ENCODE measurements at regions not wholly inside any gene's neighbourhood (a gene's known extent, or its start where the extent isn't known, plus 50 kb on each side); places are given as distances from the start of the nearest gene placed in this dataset.
"Not testable (repeated sequence)": the region's sequence is repeated elsewhere in the genome, so short reads cannot be mapped to it uniquely, and the experiment has no call there.

DNA sequence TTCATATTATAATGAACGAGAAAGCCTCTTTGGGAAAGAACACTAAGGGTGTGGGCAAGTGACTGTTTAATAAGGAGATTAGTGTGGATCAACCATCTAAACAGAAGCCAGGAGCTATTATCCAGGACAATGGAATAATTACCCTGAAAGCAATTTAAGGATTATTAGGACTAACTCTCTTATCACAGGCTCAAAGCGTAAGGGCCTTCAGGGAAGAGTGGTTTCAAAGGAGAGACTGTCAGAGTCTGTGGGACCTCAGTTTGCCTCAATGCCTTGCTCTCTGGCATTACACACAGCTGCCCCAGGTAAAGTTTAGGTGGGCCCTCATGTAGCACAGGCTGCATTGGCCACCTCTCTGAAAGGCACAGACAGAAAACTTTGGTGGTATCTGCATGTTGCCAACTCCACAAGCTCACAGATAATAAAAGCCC is 717.2 kb upstream of the ADGRL3 start:
- H3K4me3 ChIP-seq, result no peak overlapping the region
- no peaks in the 10 kb centered on the region for H3K27me3 ChIP-seq
- DNase-seq (ENCODE audit: low spot score in 2 of 2), result no peak
- no peak overlapping the region for H3K27ac ChIP-seq
- no peaks in the 10 kb centered on the region for H3K4me1 ChIP-seq
- WGBS, result 44% methylated on average over 2 of the region's 2 CpGs
- TF ChIP-seq, protein P1, sequence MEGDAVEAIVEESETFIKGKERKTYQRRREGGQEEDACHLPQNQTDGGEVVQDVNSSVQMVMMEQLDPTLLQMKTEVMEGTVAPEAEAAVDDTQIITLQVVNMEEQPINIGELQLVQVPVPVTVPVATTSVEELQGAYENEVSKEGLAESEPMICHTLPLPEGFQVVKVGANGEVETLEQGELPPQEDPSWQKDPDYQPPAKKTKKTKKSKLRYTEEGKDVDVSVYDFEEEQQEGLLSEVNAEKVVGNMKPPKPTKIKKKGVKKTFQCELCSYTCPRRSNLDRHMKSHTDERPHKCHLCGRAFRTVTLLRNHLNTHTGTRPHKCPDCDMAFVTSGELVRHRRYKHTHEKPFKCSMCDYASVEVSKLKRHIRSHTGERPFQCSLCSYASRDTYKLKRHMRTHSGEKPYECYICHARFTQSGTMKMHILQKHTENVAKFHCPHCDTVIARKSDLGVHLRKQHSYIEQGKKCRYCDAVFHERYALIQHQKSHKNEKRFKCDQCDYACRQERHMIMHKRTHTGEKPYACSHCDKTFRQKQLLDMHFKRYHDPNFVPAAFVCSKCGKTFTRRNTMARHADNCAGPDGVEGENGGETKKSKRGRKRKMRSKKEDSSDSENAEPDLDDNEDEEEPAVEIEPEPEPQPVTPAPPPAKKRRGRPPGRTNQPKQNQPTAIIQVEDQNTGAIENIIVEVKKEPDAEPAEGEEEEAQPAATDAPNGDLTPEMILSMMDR (IDR thresholded peaks at IDR 0.05), result no peak
- no peak for TF ChIP-seq POLR2AphosphoS5 (IDR thresholded peaks at IDR 0.05)
- TF ChIP-seq EP300 (IDR thresholded peaks at IDR 0.05), result no peak
- TF ChIP-seq POLR2A (IDR thresholded peaks at IDR 0.05), result no peak
- H3K36me3 ChIP-seq, result no peaks in the 10 kb centered on the region
- no peaks in the 10 kb centered on the region for H3K9me3 ChIP-seq

DNA sequence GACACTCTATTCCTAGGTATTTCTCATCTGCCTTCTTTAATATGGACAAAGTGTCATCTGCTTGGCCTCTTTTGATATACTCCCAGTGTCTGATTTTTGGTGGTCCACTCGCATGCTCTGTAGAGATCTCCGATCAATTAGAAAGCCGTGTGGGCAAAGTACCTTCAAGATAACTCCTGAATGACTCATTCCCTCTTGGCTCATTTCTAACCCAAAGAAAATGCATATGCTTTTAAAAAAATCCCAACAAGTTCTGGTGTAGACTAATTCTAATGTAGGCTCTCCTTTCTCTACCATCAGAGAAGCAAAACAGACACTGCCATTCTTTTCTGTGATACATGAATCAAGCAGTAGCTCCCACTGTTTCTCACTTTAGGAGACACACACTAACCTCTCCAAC is 714.9 kb upstream of the ADGRL3 start:
- DNase-seq (ENCODE audit: low spot score in 2 of 2), result no peak
- TF ChIP-seq POLR2AphosphoS5 (IDR thresholded peaks at IDR 0.05), result no peak
- TF ChIP-seq POLR2A (IDR thresholded peaks at IDR 0.05), result no peak
- TF ChIP-seq, protein P1 (IDR thresholded peaks at IDR 0.05), result no peak
- TF ChIP-seq EP300 (IDR thresholded peaks at IDR 0.05), result no peak

DNA sequence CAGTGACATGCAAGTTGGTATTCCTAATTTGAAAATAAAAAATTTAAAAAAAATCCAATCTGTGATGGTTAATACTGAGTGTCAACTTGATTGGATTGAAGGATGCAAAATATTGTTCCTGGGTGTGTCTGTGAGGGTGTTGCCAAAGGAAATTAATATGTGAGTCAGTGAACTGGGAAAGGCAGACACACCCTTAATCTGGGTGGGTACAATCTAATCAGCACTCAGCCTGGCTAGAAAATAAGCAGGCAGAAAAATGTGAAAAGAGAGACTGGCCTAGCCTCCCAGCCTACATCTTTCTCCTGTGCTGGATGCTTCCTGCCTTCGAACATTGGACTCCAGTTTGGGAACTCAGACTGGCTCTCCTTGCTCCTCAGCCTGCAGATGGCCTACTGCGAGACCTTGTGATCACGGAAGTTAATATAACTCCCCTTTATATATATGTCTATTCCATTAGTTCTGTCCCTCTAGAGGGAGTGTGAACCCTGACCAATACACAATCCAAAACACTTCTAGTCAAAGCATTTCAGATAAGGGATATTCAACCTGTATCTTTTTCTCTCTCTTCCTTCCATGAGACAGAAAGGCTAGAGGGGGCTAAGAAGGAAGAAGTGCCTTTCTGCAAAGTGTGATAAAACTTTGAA is 712.9 kb upstream of the ADGRL3 start:
- not testable (repeated sequence) for H3K27me3 ChIP-seq; H3K36me3 ChIP-seq; H3K4me1 ChIP-seq; H3K9me3 ChIP-seq; H3K27ac ChIP-seq; DNase-seq (ENCODE audit: low spot score in 2 of 2); H3K4me3 ChIP-seq
- 64% methylated on average over 3 of the region's 3 CpGs for WGBS

More for the DNA sequence above, 714.9 kb upstream of the ADGRL3 start:
- no peaks in the 10 kb centered on the region for H3K36me3 ChIP-seq
- no peaks in the 10 kb centered on the region for H3K27me3 ChIP-seq
- no peak overlapping the region for H3K4me3 ChIP-seq
- 49% methylated on average over 3 of the region's 3 CpGs for WGBS
- H3K9me3 ChIP-seq, result no peaks in the 10 kb centered on the region
- H3K4me1 ChIP-seq, result no peaks in the 10 kb centered on the region
- H3K27ac ChIP-seq, result no peak overlapping the region

DNA sequence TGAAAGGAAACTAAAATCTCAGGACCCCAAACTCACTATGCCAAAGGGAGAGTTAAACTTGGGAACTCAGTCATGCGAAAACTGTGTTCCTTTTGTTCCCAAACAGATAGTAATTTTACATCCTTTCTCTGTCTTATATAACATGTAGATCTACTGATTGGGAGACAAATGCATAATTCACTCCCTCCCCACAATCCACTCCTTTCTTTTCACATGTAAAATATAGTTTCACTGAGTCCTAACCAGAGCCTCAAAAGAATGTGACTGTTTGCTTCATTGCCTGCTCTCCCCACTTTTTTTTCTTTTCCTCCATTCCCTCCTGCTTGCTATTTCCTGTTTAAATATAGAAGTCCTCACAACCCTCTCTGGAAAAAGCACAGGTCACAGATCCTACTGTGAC is 699.3 kb upstream of the ADGRL3 start:
- no peak overlapping the region for H3K27ac ChIP-seq
- H3K4me1 ChIP-seq, result no peaks in the 10 kb centered on the region
- no peaks in the 10 kb centered on the region for H3K36me3 ChIP-seq
- no peak overlapping the region for H3K4me3 ChIP-seq
- no peaks in the 10 kb centered on the region for H3K9me3 ChIP-seq
- WGBS, result 60% methylated on average over 1 of the region's 1 CpG
- DNase-seq (ENCODE audit: low spot score in 2 of 2), result no peak
- TF ChIP-seq EP300 (IDR thresholded peaks at IDR 0.05) (no peak), POLR2A (IDR thresholded peaks at IDR 0.05) (no peak), POLR2AphosphoS5 (IDR thresholded peaks at IDR 0.05) (no peak)
- TF ChIP-seq, protein P1 (IDR thresholded peaks at IDR 0.05), result no peak
- no peaks in the 10 kb centered on the region for H3K27me3 ChIP-seq

DNA sequence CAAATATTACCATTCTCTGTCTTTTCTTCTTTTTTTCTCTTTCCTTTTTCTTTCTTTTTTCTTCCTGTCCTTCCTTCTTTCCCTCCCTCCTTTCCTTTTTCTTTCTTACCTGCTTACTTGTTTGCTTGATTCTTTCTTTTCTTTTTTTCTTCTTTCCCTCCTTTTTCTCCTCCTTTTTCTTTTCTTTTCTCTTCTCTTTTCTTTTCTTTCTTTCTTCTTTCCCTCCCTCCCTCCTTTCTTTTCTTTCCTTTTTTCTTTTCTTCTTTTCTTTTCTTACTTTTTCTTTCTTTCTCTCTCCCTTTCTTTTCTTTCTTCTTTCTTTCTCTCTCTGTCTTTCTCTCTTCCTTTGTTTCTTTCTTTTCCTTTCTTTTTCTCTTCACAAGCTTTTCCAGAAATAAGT is 697.4 kb upstream of the ADGRL3 start:
- no peak for DNase-seq (ENCODE audit: low spot score in 2 of 2)
- no peak overlapping the region for H3K4me3 ChIP-seq

More for the DNA sequence above, 697.4 kb upstream of the ADGRL3 start:
- no peaks in the 10 kb centered on the region for H3K36me3 ChIP-seq
- no peak overlapping the region for H3K27ac ChIP-seq
- TF ChIP-seq, protein P1 (IDR thresholded peaks at IDR 0.05), result no peak
- no peak for TF ChIP-seq POLR2AphosphoS5 (IDR thresholded peaks at IDR 0.05)
- TF ChIP-seq POLR2A (IDR thresholded peaks at IDR 0.05), result no peak
- TF ChIP-seq EP300 (IDR thresholded peaks at IDR 0.05), result no peak
- H3K4me1 ChIP-seq, result no peaks in the 10 kb centered on the region
- H3K27me3 ChIP-seq, result no peaks in the 10 kb centered on the region
- H3K9me3 ChIP-seq, result no peaks in the 10 kb centered on the region
